ENCODE measurements at regions not wholly inside any gene's neighbourhood (a gene's known extent, or its start where the extent isn't known, plus 50 kb on each side); places are given as distances from the start of the nearest gene placed in this dataset.

GRCh38 chr5:43839218-43839617 lies 236.2 kb downstream of the NNT start:
- Histone ChIP-seq H3K4me3 (ENCODE audit: control insufficient read depth in 2 of 3, extremely low read depth in 1 of 3, insufficient read depth in 2 of 3, low read depth in 1 of 3, low read length in 3 of 3) (no peak overlapping the region), H3K27ac (ENCODE audit: control insufficient read depth, insufficient read depth, low read length) (no peak overlapping the region), H3K36me3 (ENCODE audit: control insufficient read depth in 2 of 2, extremely low read depth in 1 of 2, insufficient read depth in 2 of 2, low read length in 2 of 2) (no peaks in the 10 kb centered on the region), H3K79me2 (ENCODE audit: control insufficient read depth, insufficient read depth, low read length) (no peaks in the 10 kb centered on the region), H3K4me1 (ENCODE audit: control insufficient read depth, extremely low read depth, insufficient read depth, low read length) (no peaks in the 10 kb centered on the region), H2AFZ (ENCODE audit: control insufficient read depth, low read length) (no peak overlapping the region), H3K9ac (ENCODE audit: control insufficient read depth, extremely low read depth, insufficient read depth, low read length) (no peak overlapping the region), H4K20me1 (ENCODE audit: control insufficient read depth, extremely low read depth, insufficient read depth, low read length) (no peaks in the 10 kb centered on the region), H3K9me1 (ENCODE audit: control insufficient read depth, extremely low read depth, insufficient read depth, low read length) (no peaks in the 10 kb centered on the region), H3K4me2 (ENCODE audit: control insufficient read depth, extremely low read depth, insufficient read depth, low read depth, low read length) (no peak overlapping the region), H3K9me3 (ENCODE audit: control insufficient read depth, low read depth, low read length) (no peaks in the 10 kb centered on the region), H3K27me3 (ENCODE audit: control insufficient read depth, extremely low read depth, insufficient read depth, low read length) (no peaks in the 10 kb centered on the region)
- DNase-seq (ENCODE audit: low read depth, low spot score) (no peak), FAIRE-seq (no peak)
- dilution Hi-C loops (cut with MboI; ENCODE audit: extremely low pct_ligation_motif_present, low sequenced_read_pairs) = no loop called here
- no peak for TF ChIP-seq CTCF (optimal IDR thresholded peaks at IDR 0.05 in 1 of 3, IDR thresholded peaks at IDR 0.05 in 1 of 3, conservative IDR thresholded peaks at IDR 0.05 in 1 of 3; ENCODE audit: extremely low read depth in 1 of 3, insufficient read depth in 2 of 3, low read length in 3 of 3)

GRCh38 chr5:43837996-43838395 lies 235.0 kb downstream of the NNT start:
- no peaks in the 10 kb centered on the region for H3K79me2 ChIP-seq (ENCODE audit: control insufficient read depth, insufficient read depth, low read length)
- H3K27me3 ChIP-seq (ENCODE audit: control insufficient read depth, extremely low read depth, insufficient read depth, low read length) = no peaks in the 10 kb centered on the region
- no peak overlapping the region for H3K4me3 ChIP-seq (ENCODE audit: control insufficient read depth in 2 of 3, extremely low read depth in 1 of 3, insufficient read depth in 2 of 3, low read depth in 1 of 3, low read length in 3 of 3)
- FAIRE-seq = no peak
- H4K20me1 ChIP-seq (ENCODE audit: control insufficient read depth, extremely low read depth, insufficient read depth, low read length) = no peaks in the 10 kb centered on the region
- dilution Hi-C loops (cut with MboI; ENCODE audit: extremely low pct_ligation_motif_present, low sequenced_read_pairs) = no loop called here
- H3K4me2 ChIP-seq (ENCODE audit: control insufficient read depth, extremely low read depth, insufficient read depth, low read depth, low read length) = no peak overlapping the region
- H3K9me3 ChIP-seq (ENCODE audit: control insufficient read depth, low read depth, low read length) = no peaks in the 10 kb centered on the region
- no peaks in the 10 kb centered on the region for H3K4me1 ChIP-seq (ENCODE audit: control insufficient read depth, extremely low read depth, insufficient read depth, low read length)
- H3K9ac ChIP-seq (ENCODE audit: control insufficient read depth, extremely low read depth, insufficient read depth, low read length) = no peak overlapping the region
- H3K36me3 ChIP-seq (ENCODE audit: control insufficient read depth in 2 of 2, extremely low read depth in 1 of 2, insufficient read depth in 2 of 2, low read length in 2 of 2) = no peaks in the 10 kb centered on the region
- no peak overlapping the region for H2AFZ ChIP-seq (ENCODE audit: control insufficient read depth, low read length)
- H3K9me1 ChIP-seq (ENCODE audit: control insufficient read depth, extremely low read depth, insufficient read depth, low read length) = no peaks in the 10 kb centered on the region
- no peak overlapping the region for H3K27ac ChIP-seq (ENCODE audit: control insufficient read depth, insufficient read depth, low read length)
- DNase-seq (ENCODE audit: low read depth, low spot score) = no peak
- TF ChIP-seq EZH2 (IDR thresholded peaks at IDR 0.05; ENCODE audit: low read length) = no peak
- TF ChIP-seq CTCF (optimal IDR thresholded peaks at IDR 0.05 in 1 of 3, IDR thresholded peaks at IDR 0.05 in 1 of 3, conservative IDR thresholded peaks at IDR 0.05 in 1 of 3; ENCODE audit: extremely low read depth in 1 of 3, insufficient read depth in 2 of 3, low read length in 3 of 3) = no peak
